Stimulated activated CD8-positive, alpha-beta memory T cell treated with anti-CD3 and anti-CD28 coated beads, Interleukin-12 subunit alpha, Interleukin-12 subunit beta, amount 100 ng/mL, for 24 hours (primary cell): ENCODE measurements at regions not wholly inside any gene's neighbourhood (a gene's known extent, or its start where the extent isn't known, plus 50 kb on each side); places are given as distances from the start of the nearest gene placed in this dataset.

Source experiments
- DNase-seq: peaks from one replicate; pipeline ENCODE4 v3.0.0-alpha.2; 2020; ENCODE audit errors: extremely low read depth

GRCh38 chr5:152337484-152337883 is 67.6 kb downstream of the NMUR2 start:
- no peak for DNase-seq

- no peak for DNase-seq
Measured at GRCh38 chr5:152335461-152335860, 69.6 kb downstream of the NMUR2 start.

- DNase-seq: no peak
Measured at GRCh38 chr5:152332716-152333460, 72.2 kb downstream of the NMUR2 start.

GRCh38 chr5:152331718-152332117 is 73.4 kb downstream of the NMUR2 start:
- DNase-seq: no peak

GRCh38 chr5:152331006-152331405 is 74.1 kb downstream of the NMUR2 start:
- DNase-seq: no peak

GRCh38 chr5:152329761-152330283 is 75.3 kb downstream of the NMUR2 start:
- no peak for DNase-seq

GRCh38 chr5:152329207-152329606 is 75.9 kb downstream of the NMUR2 start:
- DNase-seq: no peak

GRCh38 chr5:152315942-152316341 is 89.1 kb downstream of the NMUR2 start:
- DNase-seq: no peak

- DNase-seq: no peak
Measured at GRCh38 chr5:152314196-152314829, 90.8 kb downstream of the NMUR2 start.

- DNase-seq: no peak
Measured at GRCh38 chr5:152309926-152310450, 95.1 kb downstream of the NMUR2 start.

GRCh38 chr5:152306386-152306785 is 98.7 kb downstream of the NMUR2 start:
- no peak for DNase-seq

- no peak for DNase-seq
Measured at GRCh38 chr5:152305525-152305924, 99.6 kb downstream of the NMUR2 start.

GRCh38 chr5:152303841-152304240 is 101.2 kb downstream of the NMUR2 start:
- no peak for DNase-seq

GRCh38 chr5:152297866-152298265 is 107.2 kb downstream of the NMUR2 start:
- no peak for DNase-seq

GRCh38 chr5:152293189-152293588 is 111.9 kb downstream of the NMUR2 start:
- DNase-seq: no peak

GRCh38 chr5:152290181-152290580 is 114.9 kb downstream of the NMUR2 start:
- no peak for DNase-seq

GRCh38 chr5:152288917-152289595 is 116.0 kb downstream of the NMUR2 start:
- no peak for DNase-seq

- no peak for DNase-seq
Measured at GRCh38 chr5:152288499-152288898, 116.6 kb downstream of the NMUR2 start.

GRCh38 chr5:152285764-152286163 is 119.3 kb downstream of the NMUR2 start:
- DNase-seq: no peak

- DNase-seq: no peak
Measured at GRCh38 chr5:152282331-152282730, 122.7 kb downstream of the NMUR2 start.

- no peak for DNase-seq
Measured at GRCh38 chr5:152277936-152278335, 127.1 kb downstream of the NMUR2 start.

GRCh38 chr5:152274224-152274623 is 130.9 kb downstream of the NMUR2 start:
- no peak for DNase-seq
